SK-N-DZ (cell line): ENCODE measurements at regions not wholly inside any gene's neighbourhood (a gene's known extent, or its start where the extent isn't known, plus 50 kb on each side); places are given as distances from the start of the nearest gene placed in this dataset.

ENCODE experiments used
- DNase-seq: peaks from one replicate; pipeline ENCODE4 v3.0.0-alpha.2; 2015; ENCODE audit warnings: low spot score

- no peak for DNase-seq
Observed at GRCh38 chr5:6169660-6170059, 208.7 kb downstream of the MED10 start.

DNA sequence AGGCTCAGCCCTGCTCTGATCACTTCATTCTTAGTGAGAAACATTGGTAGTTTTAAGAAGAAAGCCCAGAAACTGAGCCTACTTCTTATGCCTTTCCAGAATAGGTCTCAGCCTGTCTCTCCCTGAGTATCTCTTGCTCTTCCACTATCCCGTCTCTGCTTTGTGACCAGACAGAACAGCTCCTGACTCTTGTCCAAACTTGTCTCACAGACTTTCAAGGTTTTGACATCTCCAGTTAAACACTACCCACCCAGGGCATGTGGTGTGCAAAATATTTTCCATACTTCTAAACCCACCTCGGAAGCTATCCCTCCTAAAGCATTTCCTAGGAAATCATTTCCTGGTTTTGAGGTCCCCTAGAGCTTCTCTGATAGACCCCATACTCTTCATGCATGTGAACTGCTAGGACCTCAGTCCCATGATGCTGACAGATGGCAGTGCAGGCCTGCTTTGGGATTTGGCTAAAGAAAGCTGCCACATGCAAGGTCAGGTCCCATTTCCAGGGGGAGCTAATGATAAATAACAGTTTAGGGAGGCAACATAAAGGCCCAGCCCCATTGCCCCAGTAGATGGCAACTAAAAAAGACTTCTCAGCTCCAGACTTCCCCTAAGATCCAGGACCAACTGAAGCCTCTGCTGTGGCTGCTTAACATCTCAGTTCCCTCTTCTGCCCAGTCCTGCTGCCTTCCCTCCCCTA is 211.5 kb downstream of the MED10 start:
- DNase-seq = no peak

DNA sequence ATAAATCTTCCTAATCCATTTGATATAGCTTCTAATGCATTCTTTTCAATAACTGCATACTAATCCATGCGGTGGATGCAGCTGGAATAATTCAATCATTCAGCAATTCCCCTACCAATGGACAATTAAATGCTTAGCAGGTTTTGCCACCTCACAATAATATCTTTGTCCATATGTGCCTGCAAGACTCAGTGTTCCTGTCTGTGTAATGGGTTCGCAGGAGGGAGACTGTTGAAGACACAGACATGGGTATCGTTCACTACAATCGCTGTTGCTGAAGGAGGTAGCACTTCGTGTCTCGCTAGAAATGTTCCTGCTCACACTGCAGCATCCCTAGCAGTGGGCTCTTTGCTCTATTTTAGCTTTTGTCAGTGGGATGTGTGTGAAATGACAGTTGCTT is 214.4 kb downstream of the MED10 start:
- DNase-seq = no peak

DNA sequence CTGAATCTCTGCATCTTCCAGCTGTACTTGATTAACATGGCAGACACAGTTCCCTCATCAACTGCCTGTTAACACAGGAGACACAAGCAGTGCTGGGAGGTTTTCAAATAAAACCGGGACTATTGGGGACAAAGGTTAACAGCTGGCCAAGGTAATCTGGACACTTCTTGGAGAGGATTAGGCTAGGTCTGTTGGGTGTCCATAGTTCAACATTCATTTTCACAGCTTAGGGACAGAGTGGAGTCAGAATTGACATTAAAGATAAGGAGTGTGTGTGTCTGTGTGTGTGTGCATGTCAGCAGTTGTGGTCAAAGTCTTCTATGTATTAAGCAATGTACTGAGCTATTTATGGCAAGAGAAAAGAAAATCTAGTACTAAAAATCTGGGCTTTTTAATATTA is 216.2 kb downstream of the MED10 start:
- DNase-seq = no peak

- DNase-seq = no peak
Observed at GRCh38 chr5:6161257-6161656, 217.1 kb downstream of the MED10 start.

GRCh38 chr5:6159832-6160430 is 218.4 kb downstream of the MED10 start:
- no peak for DNase-seq

- no peak for DNase-seq
Observed at GRCh38 chr5:6158974-6159831, 219.1 kb downstream of the MED10 start.

DNA sequence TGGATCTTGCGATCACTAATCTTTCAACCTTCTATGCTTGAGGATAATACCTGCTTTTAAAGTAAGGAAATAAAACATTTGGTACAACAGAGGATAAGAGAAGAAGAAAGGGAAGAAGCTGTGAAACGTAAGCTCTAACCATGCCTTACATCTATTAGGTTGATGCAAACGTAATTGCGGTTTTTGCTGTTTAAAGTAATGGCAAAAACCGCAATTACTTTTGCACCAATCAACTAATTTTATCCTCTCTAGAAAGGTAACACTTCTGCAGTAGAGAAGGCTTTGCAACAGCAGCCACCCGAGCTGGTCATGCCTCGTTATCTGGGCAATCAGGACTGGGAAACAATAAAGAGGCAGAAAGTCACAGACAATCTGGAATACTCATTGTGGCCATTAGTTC is 224.1 kb downstream of the MED10 start:
- DNase-seq = no peak

DNA sequence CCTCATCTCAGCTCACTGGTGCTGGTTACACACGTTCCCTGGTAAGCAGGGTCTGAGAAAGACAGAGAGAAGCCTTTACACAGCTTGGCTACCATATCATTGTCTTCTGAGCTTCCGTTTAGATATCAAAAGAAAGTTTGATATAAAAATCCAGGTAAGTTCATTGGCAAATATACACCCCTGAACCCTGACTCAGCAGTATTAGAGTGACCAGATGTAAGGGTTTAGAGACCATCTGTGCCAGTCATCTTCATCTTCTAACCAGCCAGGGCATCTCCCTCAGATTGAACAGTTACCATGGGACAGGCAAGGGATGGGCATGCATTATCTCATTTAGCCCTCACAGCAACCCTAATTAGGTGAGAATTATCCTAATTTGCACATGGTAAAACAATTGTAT is 232.1 kb downstream of the MED10 start:
- DNase-seq = no peak

- no peak for DNase-seq
Observed at GRCh38 chr5:6145616-6146237, 232.6 kb downstream of the MED10 start.

GRCh38 chr5:6143523-6143922 is 234.8 kb downstream of the MED10 start:
- DNase-seq = no peak

GRCh38 chr5:6142353-6142752 is 236.0 kb downstream of the MED10 start:
- no peak for DNase-seq

GRCh38 chr5:6140219-6140618 is 238.1 kb downstream of the MED10 start:
- DNase-seq = no peak

DNA sequence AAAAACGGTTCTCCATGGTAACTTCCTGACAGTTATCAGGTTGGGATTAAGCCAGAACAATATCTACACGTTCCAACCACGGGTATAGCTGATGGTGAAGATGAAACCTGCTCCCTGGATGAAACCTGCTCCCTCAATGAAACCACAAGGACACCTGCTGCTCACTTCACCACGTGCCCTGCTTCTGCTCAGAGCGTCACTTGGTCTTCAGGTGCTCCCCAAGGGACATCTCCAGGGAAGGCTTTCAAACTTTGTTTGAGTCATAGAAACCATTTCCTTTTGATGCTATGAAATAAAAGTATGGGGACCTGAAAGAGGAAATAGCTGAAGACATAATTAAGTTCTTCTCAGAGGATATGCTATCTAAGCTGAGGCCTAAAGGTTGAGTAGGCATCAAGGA is 242.4 kb downstream of the MED10 start:
- DNase-seq = no peak

- DNase-seq = no peak
Observed at GRCh38 chr5:6134281-6134680, 244.1 kb downstream of the MED10 start.

- DNase-seq = no peak
Observed at GRCh38 chr5:6125781-6126180, 252.6 kb downstream of the MED10 start.

- DNase-seq = no peak
Observed at GRCh38 chr5:6118691-6119090, 259.7 kb downstream of the MED10 start.

DNA sequence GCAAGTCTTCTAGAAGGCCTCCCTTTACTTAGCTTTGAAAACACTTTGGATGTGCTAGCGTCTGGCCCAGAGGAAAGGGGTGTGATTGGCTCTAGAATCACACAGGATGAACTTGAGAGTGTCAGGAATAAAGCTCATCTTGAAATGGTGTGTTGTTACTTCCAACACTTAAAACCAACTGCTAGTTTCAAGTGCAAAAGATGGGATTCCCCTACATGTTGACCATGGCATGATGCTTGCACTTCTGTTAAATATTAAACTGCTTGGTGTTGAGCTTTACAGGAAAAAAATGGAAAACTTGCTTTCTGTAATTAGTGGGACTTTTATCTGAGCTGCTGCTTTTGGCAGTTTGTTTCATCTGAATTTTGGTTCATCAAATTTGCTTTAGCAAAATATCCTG is 261.1 kb downstream of the MED10 start:
- DNase-seq = no peak

GRCh38 chr5:6115852-6116251 is 262.5 kb downstream of the MED10 start:
- DNase-seq = no peak

- DNase-seq = no peak
Observed at GRCh38 chr5:6112538-6112937, 265.8 kb downstream of the MED10 start.

- no peak for DNase-seq
Observed at GRCh38 chr5:6112125-6112524, 266.2 kb downstream of the MED10 start.

DNA sequence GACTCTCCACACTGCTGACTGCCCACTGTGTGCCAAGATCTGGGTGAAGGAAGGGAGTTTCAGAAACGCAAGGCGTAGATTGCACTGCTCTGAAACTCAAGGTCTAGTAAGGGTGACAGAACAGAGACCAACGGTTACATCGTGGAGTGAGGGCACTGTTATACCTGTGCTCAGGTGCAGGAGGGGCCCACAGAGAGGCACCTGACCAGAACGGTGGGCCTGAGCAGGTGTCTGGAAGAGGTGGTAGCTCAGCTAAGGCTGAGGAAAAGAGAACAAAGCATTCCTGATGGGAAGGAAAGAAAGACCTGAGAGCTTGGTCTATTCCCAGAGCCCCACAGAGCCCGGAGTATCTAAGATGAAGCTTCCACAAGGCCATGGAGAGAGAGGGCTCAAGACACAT is 267.2 kb downstream of the MED10 start:
- DNase-seq = no peak
